ENCODE measurements at regions not wholly inside any gene's neighbourhood (a gene's known extent, or its start where the extent isn't known, plus 50 kb on each side); places are given as distances from the start of the nearest gene placed in this dataset.
A peak's percentile ranks its signal among the peaks of the same experiment; 100 is the strongest.

GRCh38 chr2:30310371-30310770, 79.0 kb downstream of the LBH start:
- DNase-seq: no peak

- DNase-seq: no peak
These were observed 79.6 kb downstream of the LBH start for GRCh38 chr2:30310955-30311354.

GRCh38 chr2:30311711-30312110, 80.4 kb downstream of the LBH start:
- no peak for DNase-seq

- no peak for DNase-seq
These were observed 81.6 kb downstream of the LBH start for GRCh38 chr2:30312916-30313315.

GRCh38 chr2:30314981-30315380, 83.6 kb downstream of the LBH start:
- DNase-seq: no peak

- DNase-seq: no peak
These were observed 84.2 kb downstream of the LBH start for GRCh38 chr2:30315391-30316063.

- no peak for DNase-seq
These were observed 85.1 kb downstream of the LBH start for GRCh38 chr2:30316408-30316807.

GRCh38 chr2:30318987-30319782, 87.9 kb downstream of the LBH start:
- no peak for DNase-seq

- no peak for DNase-seq
These were observed 90.1 kb downstream of the LBH start for GRCh38 chr2:30321466-30321865.

- DNase-seq: no peak
These were observed 92.2 kb downstream of the LBH start for GRCh38 chr2:30323499-30323898.

GRCh38 chr2:30324245-30324908, 93.0 kb downstream of the LBH start:
- no peak for DNase-seq

- DNase-seq: no peak
These were observed 94.4 kb downstream of the LBH start for GRCh38 chr2:30325600-30326328.

GRCh38 chr2:30326497-30326896, 95.2 kb downstream of the LBH start:
- no peak for DNase-seq

- no peak for DNase-seq
These were observed 99.7 kb downstream of the LBH start for GRCh38 chr2:30331038-30331437.

- DNase-seq: no peak
These were observed 100.5 kb downstream of the LBH start for GRCh38 chr2:30331869-30332268.

GRCh38 chr2:30332791-30333453, 101.6 kb downstream of the LBH start:
- DNase-seq: no peak

- DNase-seq: no peak
These were observed 103.5 kb downstream of the LBH start for GRCh38 chr2:30334762-30335363.

- no peak for DNase-seq
These were observed 104.8 kb downstream of the LBH start for GRCh38 chr2:30336084-30336483.

- peak; percentile 7 for DNase-seq
These were observed 105.9 kb downstream of the LBH start for GRCh38 chr2:30336978-30337841.

GRCh38 chr2:30338475-30338874, 107.1 kb downstream of the LBH start:
- DNase-seq: no peak

GRCh38 chr2:30339071-30339470, 107.7 kb downstream of the LBH start:
- no peak for DNase-seq

All from T-helper 9 cell (primary cell).